HG03460 (cell line): ENCODE measurements at regions not wholly inside any gene's neighbourhood (a gene's known extent, or its start where the extent isn't known, plus 50 kb on each side); places are given as distances from the start of the nearest gene placed in this dataset.

ENCODE experiments used
- ATAC-seq: cut with Tn5 transposase; IDR thresholded peaks from one replicate; pipeline ENCODE4 v1.9.1; 2021; ENCODE audit not compliant: unreplicated experiment

- no peak for ATAC-seq
Measured at GRCh38 chr15:96247621-96248305, 82.7 kb upstream of the NR2F2 start.

- ATAC-seq, result no peak
Measured at GRCh38 chr15:96252148-96252547, 78.4 kb upstream of the NR2F2 start.

- ATAC-seq, result no peak
Measured at GRCh38 chr15:96253006-96253747, 77.3 kb upstream of the NR2F2 start.

- ATAC-seq, result no peak
Measured at GRCh38 chr15:96254173-96254572, 76.3 kb upstream of the NR2F2 start.

- no peak for ATAC-seq
Measured at GRCh38 chr15:96255599-96255998, 74.9 kb upstream of the NR2F2 start.

GRCh38 chr15:96261575-96262034 is 68.9 kb upstream of the NR2F2 start:
- ATAC-seq, result peak; percentile 92

- ATAC-seq, result no peak
Measured at GRCh38 chr15:96262097-96262496, 68.4 kb upstream of the NR2F2 start.

- ATAC-seq, result no peak
Measured at GRCh38 chr15:96262549-96263489, 67.7 kb upstream of the NR2F2 start.

GRCh38 chr15:96264351-96264798 is 66.1 kb upstream of the NR2F2 start:
- ATAC-seq, result no peak

GRCh38 chr15:96264801-96265515 is 65.5 kb upstream of the NR2F2 start:
- ATAC-seq, result no peak

GRCh38 chr15:96266456-96266855 is 64.0 kb upstream of the NR2F2 start:
- ATAC-seq, result no peak

- no peak for ATAC-seq
Measured at GRCh38 chr15:96267463-96267862, 63.0 kb upstream of the NR2F2 start.

- ATAC-seq, result no peak
Measured at GRCh38 chr15:96268442-96269204, 61.9 kb upstream of the NR2F2 start.

GRCh38 chr15:96270581-96271172 is 59.8 kb upstream of the NR2F2 start:
- no peak for ATAC-seq

GRCh38 chr15:96272427-96272826 is 58.1 kb upstream of the NR2F2 start:
- ATAC-seq, result no peak

GRCh38 chr15:96273317-96274086 is 57.0 kb upstream of the NR2F2 start:
- no peak for ATAC-seq

GRCh38 chr15:96274087-96274440 is 56.4 kb upstream of the NR2F2 start:
- no peak for ATAC-seq

- no peak for ATAC-seq
Measured at GRCh38 chr15:96274698-96275097, 55.8 kb upstream of the NR2F2 start.
